HepG2 (cell line): ENCODE measurements at regions not wholly inside any gene's neighbourhood (a gene's known extent, or its start where the extent isn't known, plus 50 kb on each side); places are given as distances from the start of the nearest gene placed in this dataset.

ENCODE experiments used
- AHDC1 ChIP-seq: sonication (generic); formaldehyde crosslinking; IDR thresholded peaks from 2 replicates; pipeline ENCODE4 v1.5.1; 2020; ENCODE audit warnings: mild to moderate bottlenecking, missing genetic modification reagents, borderline replicate concordance
- MAFK ChIP-seq, 2 experiments: IDR thresholded peaks in 1 of 2; conservative IDR thresholded peaks in 1 of 2; 2 replicates each; pipeline ENCODE4 v1.6.1; 2011; ENCODE audit warnings: improper control_type of control experiment in 2 of 2, low read length in 2 of 2
- MTA3 ChIP-seq: sonication (generic); formaldehyde crosslinking; IDR thresholded peaks from 2 replicates; pipeline ENCODE4 v1.4.0; 2020; ENCODE audit warnings: missing genetic modification reagents
- SP5 ChIP-seq: IDR thresholded peaks from 2 replicates; pipeline ENCODE4 v1.6.1; 2016; ENCODE audit warnings: low read depth, borderline replicate concordance
- YY1 ChIP-seq: IDR thresholded peaks from 2 replicates; pipeline ENCODE4 v1.6.1; 2011; ENCODE audit warnings: low read length, low read depth, moderate library complexity, mild to moderate bottlenecking; ENCODE audit not compliant: insufficient read depth, insufficient replicate concordance
- ZFP91 ChIP-seq: sonication (generic); formaldehyde crosslinking; IDR thresholded peaks from 2 replicates; pipeline ENCODE4 v1.9.0; 2022; ENCODE audit warnings: missing genetic modification reagents, mild to moderate bottlenecking, borderline replicate concordance
- ZNF407 ChIP-seq: sonication (generic); formaldehyde crosslinking; IDR thresholded peaks from one replicate; pipeline ENCODE4 v1.5.1; 2020; ENCODE audit warnings: mild to moderate bottlenecking, missing genetic modification reagents; ENCODE audit errors: not compliant biosample characterization
- ZNF414 ChIP-seq: sonication (generic); formaldehyde crosslinking; IDR thresholded peaks from 2 replicates; pipeline ENCODE4 v1.5.0; 2020; ENCODE audit warnings: missing genetic modification reagents
- ZNF576 ChIP-seq: sonication (generic); formaldehyde crosslinking; IDR thresholded peaks from 2 replicates; pipeline ENCODE4 v1.4.0; 2020; ENCODE audit warnings: mild to moderate bottlenecking, missing genetic modification reagents

- no peak for TF ChIP-seq ZNF407
- no peak for TF ChIP-seq AHDC1 (CRISPR knock-in tag)
- no peak for TF ChIP-seq ZFP91 (CRISPR knock-in tag)
- TF ChIP-seq ZNF414 (CRISPR knock-in tag) = no peak
- no peak for TF ChIP-seq YY1
- no peak for TF ChIP-seq MAFK (conservative IDR thresholded peaks at IDR 0.05 in 1 of 2, IDR thresholded peaks at IDR 0.05 in 1 of 2; ENCODE audit: low read length in 2 of 2)
- no peak for TF ChIP-seq ZNF576
- no peak for TF ChIP-seq SP5
- no peak for TF ChIP-seq MTA3 (CRISPR knock-in tag)
Measured at GRCh38 chr5:74549384-74549783, 91.1 kb downstream of the ENC1 start (continued).
